NB4 (cell line): ENCODE measurements at regions not wholly inside any gene's neighbourhood (a gene's known extent, or its start where the extent isn't known, plus 50 kb on each side); places are given as distances from the start of the nearest gene placed in this dataset.

Experiments
- CTCF ChIP-seq: IDR thresholded peaks from one replicate; pipeline ENCODE4 v1.5.1; 2012; ENCODE audit warnings: low read depth, low read length
- MAX ChIP-seq: IDR thresholded peaks from 2 replicates; pipeline ENCODE4 v1.6.1; 2011; ENCODE audit warnings: low read depth, low read length
- POLR2A ChIP-seq: IDR thresholded peaks from 2 replicates; pipeline ENCODE4 v1.6.1; 2011; ENCODE audit warnings: mild to moderate bottlenecking; ENCODE audit not compliant: insufficient read length; ENCODE audit errors: extremely low read depth

GRCh38 chrX:139187738-139188137 is 342.8 kb upstream of the F9 start:
- TF ChIP-seq CTCF = no peak
- no peak for TF ChIP-seq POLR2A
- no peak for TF ChIP-seq MAX
